ENCODE measurements at regions not wholly inside any gene's neighbourhood (a gene's known extent, or its start where the extent isn't known, plus 50 kb on each side); places are given as distances from the start of the nearest gene placed in this dataset.

DNA sequence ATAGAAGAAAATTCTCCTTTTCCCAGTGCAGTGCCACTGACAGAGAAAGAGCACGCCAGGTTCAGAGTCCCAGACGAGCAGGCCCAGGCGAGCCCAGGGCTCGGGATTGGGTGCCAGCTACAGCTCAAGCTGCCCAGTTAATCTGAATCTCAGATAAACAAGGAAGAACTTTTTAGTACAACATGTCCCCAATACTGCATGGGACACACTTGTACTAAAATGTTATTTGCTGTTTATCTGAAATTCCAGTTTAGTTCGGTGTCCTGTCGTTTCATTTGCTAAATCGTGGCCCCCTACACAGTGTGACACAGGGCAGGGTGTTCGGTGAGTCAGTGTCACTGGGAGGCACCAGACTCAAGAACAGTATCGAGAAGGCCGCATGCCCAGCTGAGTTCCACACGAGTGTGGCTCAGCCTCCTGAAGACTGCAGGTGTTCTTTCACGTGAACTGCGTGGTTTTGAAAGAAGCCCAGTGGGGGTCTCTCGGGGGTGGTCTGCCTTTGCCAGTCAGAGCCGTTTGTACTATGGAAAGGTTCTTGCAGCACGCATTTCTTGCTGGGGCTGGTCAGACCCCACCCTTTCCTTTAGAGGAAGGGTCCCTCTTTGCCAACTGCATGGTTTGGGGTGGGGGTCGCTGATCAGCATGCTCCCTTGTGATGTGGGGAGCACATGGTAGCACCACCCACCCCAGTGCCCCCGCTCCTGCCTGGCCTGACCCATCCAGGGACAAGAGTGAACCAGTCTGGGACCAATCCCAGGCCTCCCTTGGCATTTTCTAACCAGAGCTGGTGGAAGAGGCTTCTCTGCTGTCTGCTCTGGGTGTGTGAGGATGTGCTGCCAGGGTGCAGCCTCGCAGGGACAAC lies 115.6 kb upstream of the B3GAT1 start:
- TF ChIP-seq, protein P1, sequence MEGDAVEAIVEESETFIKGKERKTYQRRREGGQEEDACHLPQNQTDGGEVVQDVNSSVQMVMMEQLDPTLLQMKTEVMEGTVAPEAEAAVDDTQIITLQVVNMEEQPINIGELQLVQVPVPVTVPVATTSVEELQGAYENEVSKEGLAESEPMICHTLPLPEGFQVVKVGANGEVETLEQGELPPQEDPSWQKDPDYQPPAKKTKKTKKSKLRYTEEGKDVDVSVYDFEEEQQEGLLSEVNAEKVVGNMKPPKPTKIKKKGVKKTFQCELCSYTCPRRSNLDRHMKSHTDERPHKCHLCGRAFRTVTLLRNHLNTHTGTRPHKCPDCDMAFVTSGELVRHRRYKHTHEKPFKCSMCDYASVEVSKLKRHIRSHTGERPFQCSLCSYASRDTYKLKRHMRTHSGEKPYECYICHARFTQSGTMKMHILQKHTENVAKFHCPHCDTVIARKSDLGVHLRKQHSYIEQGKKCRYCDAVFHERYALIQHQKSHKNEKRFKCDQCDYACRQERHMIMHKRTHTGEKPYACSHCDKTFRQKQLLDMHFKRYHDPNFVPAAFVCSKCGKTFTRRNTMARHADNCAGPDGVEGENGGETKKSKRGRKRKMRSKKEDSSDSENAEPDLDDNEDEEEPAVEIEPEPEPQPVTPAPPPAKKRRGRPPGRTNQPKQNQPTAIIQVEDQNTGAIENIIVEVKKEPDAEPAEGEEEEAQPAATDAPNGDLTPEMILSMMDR (IDR thresholded peaks at IDR 0.05), result no peak
- no peak for TF ChIP-seq POLR2A (IDR thresholded peaks at IDR 0.05)
- no peak for TF ChIP-seq EP300 (IDR thresholded peaks at IDR 0.05)
